Nephron progenitor cell (in vitro differentiated cells): ENCODE measurements at regions not wholly inside any gene's neighbourhood (a gene's known extent, or its start where the extent isn't known, plus 50 kb on each side); places are given as distances from the start of the nearest gene placed in this dataset.

ENCODE experiments used
- DNase-seq: peaks from one replicate; pipeline ENCODE4 v3.0.0; 2021
- H3K27ac Mint-ChIP-seq: 2 replicates; pipeline ENCODE4 v1.8.0; 2021; ENCODE audit warnings: mild to moderate bottlenecking, moderate library complexity, mixed read lengths
- H3K27me3 Mint-ChIP-seq: 2 replicates; pipeline ENCODE4 v1.8.0; 2021; ENCODE audit warnings: mild to moderate bottlenecking, low read depth, mixed read lengths; ENCODE audit not compliant: poor library complexity
- H3K36me3 Mint-ChIP-seq: 2 replicates; pipeline ENCODE4 v1.8.0; 2021; ENCODE audit warnings: low read depth, mixed read lengths
- H3K4me1 Mint-ChIP-seq: 2 replicates; pipeline ENCODE4 v1.8.0; 2021; ENCODE audit warnings: mixed read lengths
- H3K4me3 Mint-ChIP-seq: 2 replicates; pipeline ENCODE4 v1.8.0; 2021; ENCODE audit warnings: mild to moderate bottlenecking, moderate library complexity, mixed read lengths
- H3K9me3 Mint-ChIP-seq: 2 replicates; pipeline ENCODE4 v1.8.0; 2021; ENCODE audit warnings: mild to moderate bottlenecking, moderate library complexity, mixed read lengths
- CTCF ChIP-seq: fragments of 200-600 bp; sonication (generic); IDR thresholded peaks from 2 replicates; pipeline ENCODE4 v1.5.0; 2021; ENCODE audit warnings: antibody characterized with exemption

GRCh38 chr16:62562121-62562520 lies 525.9 kb upstream of the CDH8 start:
- Mint-ChIP-seq H3K27me3 (no peaks in the 10 kb centered on the region), H3K4me3 (no peak overlapping the region), H3K36me3 (peaks cover 10% of the 10 kb centered on the region), H3K27ac (peak overlapping the region; percentile 60), H3K9me3 (peaks cover 13% of the 10 kb centered on the region), H3K4me1 (peaks cover 55% of the 10 kb centered on the region)
- no peak for DNase-seq
- no peak for TF ChIP-seq CTCF

GRCh38 chr16:62549875-62550274 lies 513.6 kb upstream of the CDH8 start:
- no peak overlapping the region for H3K27ac Mint-ChIP-seq
- H3K27me3 Mint-ChIP-seq = peaks cover 3% of the 10 kb centered on the region
- peaks cover 9% of the 10 kb centered on the region for H3K36me3 Mint-ChIP-seq
- H3K4me1 Mint-ChIP-seq = no peaks in the 10 kb centered on the region
- DNase-seq = no peak
- H3K4me3 Mint-ChIP-seq = no peak overlapping the region
- H3K9me3 Mint-ChIP-seq = peaks cover 32% of the 10 kb centered on the region
- TF ChIP-seq CTCF = no peak

GRCh38 chr16:62548095-62548494 lies 511.9 kb upstream of the CDH8 start:
- TF ChIP-seq CTCF = no peak
- peaks cover 4% of the 10 kb centered on the region for H3K36me3 Mint-ChIP-seq
- H3K4me3 Mint-ChIP-seq = no peak overlapping the region
- DNase-seq = no peak
- peaks cover 3% of the 10 kb centered on the region for H3K27me3 Mint-ChIP-seq
- H3K9me3 Mint-ChIP-seq = peaks cover 18% of the 10 kb centered on the region
- no peaks in the 10 kb centered on the region for H3K4me1 Mint-ChIP-seq
- no peak overlapping the region for H3K27ac Mint-ChIP-seq

- no peak for DNase-seq
- H3K9me3 Mint-ChIP-seq = peaks cover 4% of the 10 kb centered on the region
- H3K4me1 Mint-ChIP-seq = no peaks in the 10 kb centered on the region
- peaks cover 3% of the 10 kb centered on the region for H3K27me3 Mint-ChIP-seq
- H3K27ac Mint-ChIP-seq = no peak overlapping the region
- H3K36me3 Mint-ChIP-seq = peaks cover 2% of the 10 kb centered on the region
- H3K4me3 Mint-ChIP-seq = no peak overlapping the region
- no peak for TF ChIP-seq CTCF
Observed at GRCh38 chr16:62546701-62547100, 510.5 kb upstream of the CDH8 start.

GRCh38 chr16:62545039-62545438 lies 508.8 kb upstream of the CDH8 start:
- H3K27ac Mint-ChIP-seq = no peak overlapping the region
- peaks cover 3% of the 10 kb centered on the region for H3K27me3 Mint-ChIP-seq
- no peaks in the 10 kb centered on the region for H3K4me1 Mint-ChIP-seq
- H3K36me3 Mint-ChIP-seq = no peaks in the 10 kb centered on the region
- no peak for TF ChIP-seq CTCF
- no peak overlapping the region for H3K4me3 Mint-ChIP-seq
- H3K9me3 Mint-ChIP-seq = no peaks in the 10 kb centered on the region
- DNase-seq = no peak

GRCh38 chr16:62543516-62543915 lies 507.3 kb upstream of the CDH8 start:
- no peak overlapping the region for H3K4me3 Mint-ChIP-seq
- no peak overlapping the region for H3K27ac Mint-ChIP-seq
- no peak for DNase-seq
- H3K4me1 Mint-ChIP-seq = no peaks in the 10 kb centered on the region
- H3K9me3 Mint-ChIP-seq = no peaks in the 10 kb centered on the region
- no peaks in the 10 kb centered on the region for H3K36me3 Mint-ChIP-seq
- TF ChIP-seq CTCF = no peak
- H3K27me3 Mint-ChIP-seq = peaks cover 7% of the 10 kb centered on the region
